ENCODE measurements at regions not wholly inside any gene's neighbourhood (a gene's known extent, or its start where the extent isn't known, plus 50 kb on each side); places are given as distances from the start of the nearest gene placed in this dataset.
"Not testable (repeated sequence)": the region's sequence is repeated elsewhere in the genome, so short reads cannot be mapped to it uniquely, and the experiment has no call there.

GRCh38 chr1:60797351-60797750 is 285.0 kb upstream of the NFIA start:
- no peak for DNase-seq

GRCh38 chr1:60791226-60791625 is 291.1 kb upstream of the NFIA start:
- no peak for DNase-seq

- DNase-seq: not testable (repeated sequence)
Measured at GRCh38 chr1:60773099-60773498, 309.3 kb upstream of the NFIA start.

- DNase-seq: no peak
Measured at GRCh38 chr1:60769082-60769481, 313.3 kb upstream of the NFIA start.

GRCh38 chr1:60765204-60765603 is 317.2 kb upstream of the NFIA start:
- no peak for DNase-seq

GRCh38 chr1:60764489-60764888 is 317.9 kb upstream of the NFIA start:
- DNase-seq: no peak

- DNase-seq: no peak
Measured at GRCh38 chr1:60763741-60764140, 318.6 kb upstream of the NFIA start.

- DNase-seq: no peak
Measured at GRCh38 chr1:60762911-60763310, 319.4 kb upstream of the NFIA start.

- DNase-seq: no peak
Measured at GRCh38 chr1:60762176-60762575, 320.2 kb upstream of the NFIA start.

- DNase-seq: no peak
Measured at GRCh38 chr1:60759291-60759690, 323.1 kb upstream of the NFIA start.

GRCh38 chr1:60757485-60757884 is 324.9 kb upstream of the NFIA start:
- no peak for DNase-seq

- DNase-seq: no peak
Measured at GRCh38 chr1:60753036-60753900, 329.1 kb upstream of the NFIA start.

GRCh38 chr1:60751306-60751705 is 331.1 kb upstream of the NFIA start:
- no peak for DNase-seq

GRCh38 chr1:60747353-60747752 is 335.0 kb upstream of the NFIA start:
- DNase-seq: no peak

- no peak for DNase-seq
Measured at GRCh38 chr1:60746278-60746791, 336.0 kb upstream of the NFIA start.

GRCh38 chr1:60745484-60745883 is 336.9 kb upstream of the NFIA start:
- no peak for DNase-seq

GRCh38 chr1:60742339-60742738 is 340.0 kb upstream of the NFIA start:
- DNase-seq: no peak

- DNase-seq: no peak
Measured at GRCh38 chr1:60740154-60740553, 342.2 kb upstream of the NFIA start.

- no peak for DNase-seq
Measured at GRCh38 chr1:60739729-60740128, 342.6 kb upstream of the NFIA start.

- no peak for DNase-seq
Measured at GRCh38 chr1:60732977-60733401, 349.4 kb upstream of the NFIA start.

- DNase-seq: no peak
Measured at GRCh38 chr1:60731321-60731720, 351.0 kb upstream of the NFIA start.

GRCh38 chr1:60727552-60727951 is 354.8 kb upstream of the NFIA start:
- no peak for DNase-seq

GRCh38 chr1:60716472-60716871 is 365.9 kb upstream of the NFIA start:
- no peak for DNase-seq

- no peak for DNase-seq
Measured at GRCh38 chr1:60715970-60716369, 366.4 kb upstream of the NFIA start.

GRCh38 chr1:60709426-60709825 is 372.9 kb upstream of the NFIA start:
- DNase-seq: no peak

Data from stimulated activated CD4-positive, alpha-beta T cell treated with anti-CD3 and anti-CD28 coated beads, Interleukin-2, amount 100 ng/mL, for 48 hours (primary cell).